Fibroblast of lung (primary cell): ENCODE measurements at regions not wholly inside any gene's neighbourhood (a gene's known extent, or its start where the extent isn't known, plus 50 kb on each side); places are given as distances from the start of the nearest gene placed in this dataset.

Source experiments
- DNase-seq, 2 donors: peaks; one replicate each; pipeline versions ENCODE4 v3.0.0 to v3.0.0-alpha.2; 2010; ENCODE audit warnings: low read depth in 2 of 2
- H2AFZ ChIP-seq: 2 replicates; pipeline ENCODE4 v1.5.1; 2012; ENCODE audit warnings: low read length, control low read depth, inconsistent platforms
- H3K27ac ChIP-seq: 2 replicates; pipeline ENCODE4 v1.5.1; 2011; ENCODE audit warnings: low read length, control low read depth; ENCODE audit not compliant: insufficient read depth
- H3K27me3 ChIP-seq: 2 replicates; pipeline ENCODE4 v1.5.1; 2011; ENCODE audit warnings: mild to moderate bottlenecking, low read length; ENCODE audit not compliant: control insufficient read depth, insufficient read depth
- H3K36me3 ChIP-seq: 2 replicates; pipeline ENCODE4 v1.5.1; 2011; ENCODE audit warnings: low read length; ENCODE audit not compliant: control insufficient read depth, insufficient read depth
- H3K4me1 ChIP-seq: 2 replicates; pipeline ENCODE4 v1.5.1; 2011; ENCODE audit warnings: low read length; ENCODE audit not compliant: control insufficient read depth, insufficient read depth; ENCODE audit errors: extremely low read depth
- H3K4me2 ChIP-seq: 2 replicates; pipeline ENCODE4 v1.5.1; 2011; ENCODE audit warnings: low read length, control low read depth; ENCODE audit not compliant: insufficient read depth; ENCODE audit errors: extremely low read depth
- H3K4me3 ChIP-seq, 4 experiments: fragments of 200-600 bp in 1 of 4; sonication (generic) in 1 of 4; replicated peaks in 1 of 4; 2 replicates each; pipeline ENCODE4 v1.5.1; 2011 to 2016; ENCODE audit warnings: low read length in 4 of 4, low read depth in 3 of 4, mild to moderate bottlenecking in 3 of 4, control low read depth in 2 of 4, inconsistent platforms in 1 of 4, mixed read lengths in 1 of 4; ENCODE audit not compliant: insufficient read depth in 1 of 4; ENCODE audit errors: control extremely low read depth in 1 of 4
- H3K79me2 ChIP-seq: 2 replicates; pipeline ENCODE4 v1.5.1; 2012; ENCODE audit warnings: mild to moderate bottlenecking, low read length, inconsistent platforms; ENCODE audit not compliant: control insufficient read depth, insufficient read depth
- H3K9ac ChIP-seq: 2 replicates; pipeline ENCODE4 v1.5.1; 2011; ENCODE audit warnings: mild to moderate bottlenecking, low read length, control low read depth; ENCODE audit not compliant: insufficient read depth
- H3K9me3 ChIP-seq: 2 replicates; pipeline ENCODE4 v1.5.1; 2012; ENCODE audit warnings: low read depth, low read length; ENCODE audit not compliant: control insufficient read depth, insufficient read depth
- H4K20me1 ChIP-seq: 2 replicates; pipeline ENCODE4 v1.5.1; 2011; ENCODE audit warnings: low read length; ENCODE audit not compliant: control insufficient read depth, insufficient read depth; ENCODE audit errors: extremely low read depth
- CTCF ChIP-seq, 2 donors: IDR thresholded peaks in 1 of 2; conservative IDR thresholded peaks in 1 of 2; 1 replicate in 1 of 2; 2 replicates in 1 of 2; pipeline ENCODE4 v1.5.1; 2011 to 2012; ENCODE audit warnings: low read length in 2 of 2, control low read depth in 1 of 2, inconsistent platforms in 1 of 2, low read depth in 1 of 2, mild to moderate bottlenecking in 1 of 2
- EZH2 ChIP-seq: IDR thresholded peaks from 2 replicates; pipeline ENCODE4 v1.5.1; 2012; ENCODE audit warnings: low read length, control low read depth, mild to moderate bottlenecking; ENCODE audit errors: missing control alignments

GRCh38 chr11:36878737-36879136 lies 280.7 kb upstream of the RAG2 start:
- H3K36me3 ChIP-seq = no peaks in the 10 kb centered on the region
- DNase-seq = no peak
- H3K4me3 ChIP-seq = no peak overlapping the region
- no peak overlapping the region for H3K9ac ChIP-seq
- no peak overlapping the region for H2AFZ ChIP-seq
- no peaks in the 10 kb centered on the region for H3K9me3 ChIP-seq
- H3K4me1 ChIP-seq = no peaks in the 10 kb centered on the region
- no peak overlapping the region for H3K27ac ChIP-seq
- H4K20me1 ChIP-seq = no peaks in the 10 kb centered on the region
- H3K27me3 ChIP-seq = no peaks in the 10 kb centered on the region
- TF ChIP-seq EZH2 (no peak), CTCF (conservative IDR thresholded peaks at IDR 0.05 in 1 of 2, IDR thresholded peaks at IDR 0.05 in 1 of 2; ENCODE audit: low read depth in 1 of 2, low read length in 2 of 2) (no peak)
- no peak overlapping the region for H3K4me2 ChIP-seq
- no peaks in the 10 kb centered on the region for H3K79me2 ChIP-seq

DNA sequence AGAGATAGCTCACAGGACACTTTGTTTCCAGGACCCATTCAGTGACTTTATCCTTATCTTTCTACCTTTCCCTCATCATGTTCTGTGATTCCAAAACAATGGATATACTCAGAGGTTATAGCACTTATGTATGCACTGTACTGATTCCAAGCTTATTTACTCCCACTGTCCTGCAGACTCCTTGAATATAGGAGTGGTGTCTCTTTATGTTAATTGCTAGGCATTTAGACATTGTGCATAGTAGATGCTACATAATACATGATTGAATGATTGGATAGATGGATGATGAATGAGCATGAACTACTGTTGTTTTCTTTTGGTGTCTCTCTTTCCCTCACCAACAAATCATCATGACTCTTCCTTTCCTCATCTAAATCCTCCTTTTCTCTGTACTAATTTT lies 279.1 kb upstream of the RAG2 start:
- Histone ChIP-seq H2AFZ (no peak overlapping the region), H3K27me3 (no peaks in the 10 kb centered on the region), H3K4me3 (no peak overlapping the region), H3K9me3 (no peaks in the 10 kb centered on the region), H3K79me2 (no peaks in the 10 kb centered on the region), H3K36me3 (no peaks in the 10 kb centered on the region), H3K4me1 (no peaks in the 10 kb centered on the region), H4K20me1 (no peaks in the 10 kb centered on the region), H3K9ac (no peak overlapping the region), H3K4me2 (no peak overlapping the region), H3K27ac (no peak overlapping the region)
- TF ChIP-seq EZH2 (no peak), CTCF (conservative IDR thresholded peaks at IDR 0.05 in 1 of 2, IDR thresholded peaks at IDR 0.05 in 1 of 2; ENCODE audit: low read depth in 1 of 2, low read length in 2 of 2) (no peak)
- no peak for DNase-seq

DNA sequence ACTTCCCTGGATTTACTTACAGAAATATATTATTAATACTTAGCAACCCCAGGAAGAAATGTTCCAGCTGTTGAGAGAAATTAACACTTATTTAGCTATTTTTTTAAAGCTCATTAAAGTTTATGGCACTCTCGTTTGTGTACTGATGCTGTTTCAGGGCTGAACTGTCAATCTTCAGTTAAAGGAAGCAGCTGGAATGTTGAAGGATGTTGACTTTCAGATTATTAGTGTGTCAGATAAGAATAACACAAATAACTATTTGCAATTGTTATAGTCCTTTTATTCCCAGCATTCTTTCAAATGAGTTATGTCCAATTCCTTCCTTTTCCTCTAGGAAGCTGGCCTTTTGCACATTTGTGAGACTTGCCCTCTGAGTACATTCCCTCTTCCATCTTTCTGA lies 278.2 kb upstream of the RAG2 start:
- DNase-seq = no peak
- no peak overlapping the region for H2AFZ ChIP-seq

More for the DNA sequence above, 278.2 kb upstream of the RAG2 start:
- Histone ChIP-seq H3K4me3 (no peak overlapping the region), H3K36me3 (no peaks in the 10 kb centered on the region), H3K9ac (no peak overlapping the region), H3K27me3 (no peaks in the 10 kb centered on the region), H3K4me2 (no peak overlapping the region), H4K20me1 (no peaks in the 10 kb centered on the region), H3K27ac (no peak overlapping the region), H3K4me1 (no peaks in the 10 kb centered on the region), H3K79me2 (no peaks in the 10 kb centered on the region), H3K9me3 (no peaks in the 10 kb centered on the region)
- no peak for TF ChIP-seq CTCF (conservative IDR thresholded peaks at IDR 0.05 in 1 of 2, IDR thresholded peaks at IDR 0.05 in 1 of 2; ENCODE audit: low read depth in 1 of 2, low read length in 2 of 2)
- no peak for TF ChIP-seq EZH2
